Mucosa of stomach (tissue), 1 donor: ENCODE measurements at regions not wholly inside any gene's neighbourhood (a gene's known extent, or its start where the extent isn't known, plus 50 kb on each side); places are given as distances from the start of the nearest gene placed in this dataset.

Source experiments
- H3K27me3 ChIP-seq: one replicate; pipeline ENCODE4 v1.7.0; 2013; ENCODE audit warnings: mild to moderate bottlenecking, low read length; ENCODE audit not compliant: control insufficient read depth, insufficient read depth
- H3K36me3 ChIP-seq: one replicate; pipeline ENCODE4 v1.7.0; 2013; ENCODE audit warnings: low read length; ENCODE audit not compliant: control insufficient read depth, insufficient read depth
- H3K4me1 ChIP-seq: one replicate; pipeline ENCODE4 v1.7.0; 2013; ENCODE audit warnings: mild to moderate bottlenecking, low read length; ENCODE audit not compliant: control insufficient read depth, insufficient read depth
- H3K4me3 ChIP-seq: one replicate; pipeline ENCODE4 v1.7.0; 2013; ENCODE audit warnings: low read length
- H3K9ac ChIP-seq: one replicate; pipeline ENCODE4 v1.7.0; 2013; ENCODE audit warnings: mild to moderate bottlenecking, low read length, moderate library complexity
- H3K9me3 ChIP-seq: one replicate; pipeline ENCODE4 v1.7.0; 2013; ENCODE audit warnings: mild to moderate bottlenecking, low read length, moderate library complexity; ENCODE audit not compliant: control insufficient read depth
- donor health status: Pancreatic carcinoma.

DNA sequence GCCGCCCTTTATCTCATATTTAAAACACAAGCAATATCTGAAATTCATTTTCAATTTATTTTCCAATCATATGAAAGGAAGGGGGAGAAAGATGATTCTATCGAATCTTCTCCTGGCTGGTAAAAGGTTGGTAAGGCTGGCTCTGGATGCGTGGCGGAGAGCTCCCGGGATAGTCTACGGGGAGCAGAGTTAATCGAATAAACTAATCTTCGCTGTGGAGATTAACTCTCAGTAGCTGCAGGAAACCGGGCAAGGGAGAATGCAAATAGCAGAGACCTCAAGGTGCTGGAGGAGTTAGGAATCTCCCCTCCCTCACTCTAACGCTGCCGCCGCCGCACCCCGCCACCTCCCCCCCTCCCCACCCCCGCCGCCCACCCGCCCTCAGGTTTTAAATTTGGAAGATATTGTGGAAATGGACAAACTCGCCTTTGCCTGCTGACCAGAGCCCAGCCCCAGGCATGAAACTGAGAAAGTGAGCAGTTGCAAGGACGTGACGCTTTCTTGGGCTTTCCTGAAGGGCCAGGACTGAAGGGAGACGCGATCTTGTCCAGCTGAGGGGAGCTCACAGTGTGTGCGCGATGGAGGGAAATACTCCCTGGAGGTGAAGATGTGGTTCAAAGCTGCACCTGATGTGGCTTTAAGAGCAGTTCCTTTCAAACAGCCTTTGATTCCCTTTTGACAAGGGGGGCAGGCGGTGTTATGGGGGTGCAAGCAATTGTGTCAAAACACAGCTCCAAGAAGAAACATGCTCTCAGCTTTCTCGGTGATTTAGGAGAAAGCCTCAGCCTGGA lies 308.2 kb upstream of the IRX3 start:
- no peaks in the 10 kb centered on the region for H3K9me3 ChIP-seq
- H3K27me3 ChIP-seq, result peaks cover 6% of the 10 kb centered on the region
- no peak overlapping the region for H3K4me3 ChIP-seq
- H3K4me1 ChIP-seq, result no peaks in the 10 kb centered on the region
- H3K36me3 ChIP-seq, result no peaks in the 10 kb centered on the region
- no peak overlapping the region for H3K9ac ChIP-seq

DNA sequence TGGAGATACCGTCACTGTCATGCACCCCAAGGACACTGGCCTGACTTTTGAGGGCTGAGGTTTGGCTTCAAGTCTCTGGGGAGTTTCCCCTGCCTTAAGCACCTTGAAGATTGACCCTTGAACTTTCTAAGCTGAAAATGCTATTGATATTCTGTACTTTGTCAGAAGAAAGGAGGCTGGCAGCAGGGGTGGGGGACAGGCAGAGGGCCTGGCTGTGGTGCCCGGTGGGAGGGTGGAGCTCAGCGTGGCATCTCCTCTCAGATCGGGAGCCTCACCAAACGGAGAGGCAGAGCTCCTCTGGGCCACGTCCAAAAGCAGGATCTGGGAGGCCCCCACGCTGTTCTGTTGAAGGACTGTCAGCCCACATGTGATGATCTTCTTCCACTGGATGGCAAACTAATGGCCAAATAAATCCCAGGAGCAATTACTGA lies 305.2 kb upstream of the IRX3 start:
- Histone ChIP-seq H3K9ac (no peak overlapping the region), H3K36me3 (no peaks in the 10 kb centered on the region), H3K4me1 (no peaks in the 10 kb centered on the region), H3K27me3 (peaks cover 6% of the 10 kb centered on the region), H3K9me3 (no peaks in the 10 kb centered on the region), H3K4me3 (no peak overlapping the region)

DNA sequence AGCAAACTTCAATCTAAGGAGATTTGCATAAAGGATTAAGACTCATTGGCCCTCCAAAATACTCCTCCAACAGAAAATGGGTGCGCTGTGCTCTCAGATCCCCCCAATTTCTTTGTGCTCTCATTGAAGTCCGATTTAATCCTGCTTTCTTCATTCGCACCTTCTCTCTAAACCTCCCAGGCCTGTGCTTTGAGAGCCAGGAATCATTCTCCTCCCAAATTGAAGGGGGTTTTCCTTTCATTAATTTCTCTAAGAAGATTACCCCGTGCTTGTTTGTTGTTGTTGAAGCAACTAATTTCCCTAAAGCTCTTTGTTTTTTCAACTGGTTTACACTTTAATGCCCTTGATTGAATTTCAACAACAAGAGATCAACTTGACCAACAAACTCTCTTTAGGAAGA lies 304.2 kb upstream of the IRX3 start:
- no peaks in the 10 kb centered on the region for H3K4me1 ChIP-seq
- H3K27me3 ChIP-seq, result peaks cover 5% of the 10 kb centered on the region
- H3K9me3 ChIP-seq, result no peaks in the 10 kb centered on the region
- H3K4me3 ChIP-seq, result no peak overlapping the region
- H3K9ac ChIP-seq, result no peak overlapping the region
- H3K36me3 ChIP-seq, result no peaks in the 10 kb centered on the region

- Histone ChIP-seq H3K9ac (no peak overlapping the region), H3K36me3 (no peaks in the 10 kb centered on the region), H3K4me1 (no peaks in the 10 kb centered on the region), H3K9me3 (no peaks in the 10 kb centered on the region), H3K27me3 (peaks cover 3% of the 10 kb centered on the region), H3K4me3 (no peak overlapping the region)
Observed at GRCh38 chr16:54589326-54589725, 302.7 kb upstream of the IRX3 start.

DNA sequence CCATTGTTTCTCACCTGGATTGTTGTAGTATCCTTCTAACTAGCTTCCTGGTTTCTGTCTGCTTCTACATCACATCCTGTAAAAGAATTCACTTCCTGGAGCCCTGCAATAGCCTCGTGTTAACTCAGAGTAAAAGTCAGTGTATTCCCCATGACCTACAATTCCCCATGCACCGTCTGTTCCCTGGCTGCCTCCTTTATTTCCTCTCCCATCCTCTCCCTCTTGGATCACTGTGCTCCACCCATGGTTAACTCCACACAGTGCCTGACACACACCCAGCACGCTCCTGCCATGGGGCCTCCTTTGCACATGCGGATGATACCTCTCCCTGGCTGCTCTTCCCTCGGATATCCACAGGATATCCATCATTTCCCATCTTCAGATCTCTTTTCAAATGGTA lies 301.4 kb upstream of the IRX3 start:
- H3K36me3 ChIP-seq, result no peaks in the 10 kb centered on the region
- H3K9me3 ChIP-seq, result no peaks in the 10 kb centered on the region
- no peak overlapping the region for H3K4me3 ChIP-seq
- H3K4me1 ChIP-seq, result no peaks in the 10 kb centered on the region
- H3K27me3 ChIP-seq, result peaks cover 3% of the 10 kb centered on the region
- no peak overlapping the region for H3K9ac ChIP-seq

- H3K4me1 ChIP-seq, result no peaks in the 10 kb centered on the region
- no peaks in the 10 kb centered on the region for H3K36me3 ChIP-seq
- H3K9ac ChIP-seq, result no peak overlapping the region
- H3K4me3 ChIP-seq, result no peak overlapping the region
- H3K27me3 ChIP-seq, result peaks cover 3% of the 10 kb centered on the region
- H3K9me3 ChIP-seq, result no peaks in the 10 kb centered on the region
Observed at GRCh38 chr16:54587176-54587515, 300.6 kb upstream of the IRX3 start.

- no peak overlapping the region for H3K4me3 ChIP-seq
- H3K4me1 ChIP-seq, result no peaks in the 10 kb centered on the region
- peaks cover 3% of the 10 kb centered on the region for H3K27me3 ChIP-seq
- no peaks in the 10 kb centered on the region for H3K36me3 ChIP-seq
- no peaks in the 10 kb centered on the region for H3K9me3 ChIP-seq
- H3K9ac ChIP-seq, result no peak overlapping the region
Observed at GRCh38 chr16:54586474-54587175, 300.0 kb upstream of the IRX3 start.

DNA sequence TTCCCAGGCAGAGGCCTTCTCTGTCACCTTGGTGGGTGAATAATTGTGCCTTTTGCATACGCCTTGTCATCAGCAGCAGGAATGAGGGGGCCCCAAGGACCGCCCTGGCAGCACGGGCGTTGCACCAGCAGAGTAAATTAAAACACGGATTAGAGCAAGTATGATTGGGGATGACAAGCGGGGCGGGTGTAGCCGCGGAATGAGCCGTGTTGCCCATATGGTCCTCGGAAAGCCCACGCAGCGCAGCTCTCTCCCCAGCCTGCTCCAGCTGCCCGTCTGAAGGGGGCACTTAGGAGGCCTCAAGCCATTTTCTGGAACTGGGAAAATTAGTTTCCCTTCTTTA lies 299.4 kb upstream of the IRX3 start:
- no peak overlapping the region for H3K4me3 ChIP-seq
- no peaks in the 10 kb centered on the region for H3K36me3 ChIP-seq
- H3K9me3 ChIP-seq, result no peaks in the 10 kb centered on the region
- peaks cover 3% of the 10 kb centered on the region for H3K27me3 ChIP-seq
- H3K4me1 ChIP-seq, result no peaks in the 10 kb centered on the region
- H3K9ac ChIP-seq, result no peak overlapping the region

GRCh38 chr16:54585094-54585997 lies 298.8 kb upstream of the IRX3 start:
- no peaks in the 10 kb centered on the region for H3K9me3 ChIP-seq
- no peaks in the 10 kb centered on the region for H3K36me3 ChIP-seq
- H3K9ac ChIP-seq, result no peak overlapping the region
- H3K4me1 ChIP-seq, result no peaks in the 10 kb centered on the region
- peaks cover 3% of the 10 kb centered on the region for H3K27me3 ChIP-seq
- H3K4me3 ChIP-seq, result no peak overlapping the region

DNA sequence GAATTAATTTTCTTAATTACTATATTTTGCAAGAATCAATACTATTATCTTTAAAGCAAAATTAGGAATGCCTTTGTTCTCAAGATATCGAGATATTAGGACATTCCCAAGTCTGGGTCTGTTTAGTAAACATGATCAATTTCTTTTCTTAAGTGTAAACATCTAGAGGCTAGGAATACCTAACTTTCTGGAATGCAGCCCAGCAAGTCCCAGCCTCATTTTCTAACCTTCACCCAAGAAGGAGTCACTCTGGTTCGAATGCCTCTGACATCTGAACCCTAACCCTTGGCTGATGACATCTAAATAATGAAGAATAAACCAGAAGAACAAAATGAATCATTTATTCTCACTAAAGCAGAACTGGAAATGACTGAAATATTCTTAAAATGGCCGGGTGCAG lies 297.5 kb upstream of the IRX3 start:
- Histone ChIP-seq H3K4me1 (no peaks in the 10 kb centered on the region), H3K36me3 (no peaks in the 10 kb centered on the region), H3K9ac (no peak overlapping the region), H3K4me3 (no peak overlapping the region), H3K9me3 (no peaks in the 10 kb centered on the region), H3K27me3 (peaks cover 3% of the 10 kb centered on the region)

DNA sequence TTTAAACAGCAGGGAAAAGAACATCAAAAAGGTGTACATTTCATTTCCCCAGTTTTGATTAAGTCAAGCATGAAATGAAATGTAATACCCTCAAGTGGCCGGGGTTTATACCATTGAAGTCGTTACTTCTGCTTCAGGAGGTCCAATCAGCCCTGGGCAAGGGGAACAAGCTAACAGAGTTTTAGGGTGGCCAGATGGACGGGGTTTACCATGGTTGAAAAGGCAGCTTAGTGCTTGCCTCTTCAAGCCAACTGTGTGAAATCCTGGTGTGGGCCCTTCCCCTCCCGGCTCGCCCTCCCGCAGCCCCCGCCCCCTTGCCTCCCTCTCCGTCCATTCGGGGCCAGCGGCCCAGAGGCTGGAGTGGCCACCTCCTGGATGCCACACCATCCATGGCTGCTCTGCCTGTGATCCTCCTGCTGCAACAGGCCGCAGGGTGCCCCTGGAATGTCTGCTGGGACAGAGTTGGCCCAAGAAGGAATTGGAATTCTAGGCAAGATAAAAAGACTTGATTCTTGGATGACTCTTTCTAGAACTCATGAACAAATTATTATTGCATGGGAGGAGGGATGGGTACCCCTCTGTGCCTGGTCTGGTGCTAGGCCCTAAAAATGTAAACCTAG lies 296.2 kb upstream of the IRX3 start:
- H3K36me3 ChIP-seq, result no peaks in the 10 kb centered on the region
- no peak overlapping the region for H3K9ac ChIP-seq
- no peak overlapping the region for H3K4me3 ChIP-seq
- H3K27me3 ChIP-seq, result peaks cover 5% of the 10 kb centered on the region
- no peaks in the 10 kb centered on the region for H3K4me1 ChIP-seq
- no peaks in the 10 kb centered on the region for H3K9me3 ChIP-seq
